ENCODE measurements at regions not wholly inside any gene's neighbourhood (a gene's known extent, or its start where the extent isn't known, plus 50 kb on each side); places are given as distances from the start of the nearest gene placed in this dataset.

DNA sequence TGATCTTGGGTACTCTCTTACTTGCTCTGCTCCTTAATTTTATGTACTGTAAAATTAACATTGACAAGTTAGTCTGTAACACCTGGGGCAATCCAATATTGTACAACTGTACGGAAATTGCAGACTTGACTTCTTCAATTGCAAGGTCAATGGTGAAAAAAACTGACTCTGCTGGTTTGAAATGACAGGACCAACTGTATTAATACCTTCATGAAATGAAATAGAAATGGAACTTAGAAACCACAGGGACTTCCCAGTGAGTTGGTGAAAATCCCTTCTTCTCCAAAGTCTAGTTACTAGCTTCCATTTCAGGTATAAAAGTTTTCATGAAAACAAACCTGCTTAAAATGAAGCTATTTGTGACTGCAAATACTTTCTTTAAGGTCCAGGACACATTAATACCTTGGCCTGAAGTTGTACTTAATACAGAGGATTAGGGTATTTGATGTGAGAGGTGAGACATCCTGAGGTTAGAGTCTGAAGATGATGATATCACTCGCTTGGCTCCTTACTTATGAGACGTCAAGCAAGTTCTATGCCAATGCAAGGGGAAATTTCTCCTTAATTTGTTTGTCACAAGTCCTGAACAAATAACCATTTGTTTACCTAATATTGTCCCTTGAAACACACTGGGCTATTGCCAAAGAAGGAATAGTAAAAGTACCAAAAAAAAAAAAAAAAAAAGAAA lies 226.2 kb upstream of the TP63 start:
- TF ChIP-seq, protein P1, sequence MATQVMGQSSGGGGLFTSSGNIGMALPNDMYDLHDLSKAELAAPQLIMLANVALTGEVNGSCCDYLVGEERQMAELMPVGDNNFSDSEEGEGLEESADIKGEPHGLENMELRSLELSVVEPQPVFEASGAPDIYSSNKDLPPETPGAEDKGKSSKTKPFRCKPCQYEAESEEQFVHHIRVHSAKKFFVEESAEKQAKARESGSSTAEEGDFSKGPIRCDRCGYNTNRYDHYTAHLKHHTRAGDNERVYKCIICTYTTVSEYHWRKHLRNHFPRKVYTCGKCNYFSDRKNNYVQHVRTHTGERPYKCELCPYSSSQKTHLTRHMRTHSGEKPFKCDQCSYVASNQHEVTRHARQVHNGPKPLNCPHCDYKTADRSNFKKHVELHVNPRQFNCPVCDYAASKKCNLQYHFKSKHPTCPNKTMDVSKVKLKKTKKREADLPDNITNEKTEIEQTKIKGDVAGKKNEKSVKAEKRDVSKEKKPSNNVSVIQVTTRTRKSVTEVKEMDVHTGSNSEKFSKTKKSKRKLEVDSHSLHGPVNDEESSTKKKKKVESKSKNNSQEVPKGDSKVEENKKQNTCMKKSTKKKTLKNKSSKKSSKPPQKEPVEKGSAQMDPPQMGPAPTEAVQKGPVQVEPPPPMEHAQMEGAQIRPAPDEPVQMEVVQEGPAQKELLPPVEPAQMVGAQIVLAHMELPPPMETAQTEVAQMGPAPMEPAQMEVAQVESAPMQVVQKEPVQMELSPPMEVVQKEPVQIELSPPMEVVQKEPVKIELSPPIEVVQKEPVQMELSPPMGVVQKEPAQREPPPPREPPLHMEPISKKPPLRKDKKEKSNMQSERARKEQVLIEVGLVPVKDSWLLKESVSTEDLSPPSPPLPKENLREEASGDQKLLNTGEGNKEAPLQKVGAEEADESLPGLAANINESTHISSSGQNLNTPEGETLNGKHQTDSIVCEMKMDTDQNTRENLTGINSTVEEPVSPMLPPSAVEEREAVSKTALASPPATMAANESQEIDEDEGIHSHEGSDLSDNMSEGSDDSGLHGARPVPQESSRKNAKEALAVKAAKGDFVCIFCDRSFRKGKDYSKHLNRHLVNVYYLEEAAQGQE (IDR thresholded peaks at IDR 0.05; ENCODE audit: low read depth): no peak
- TF ChIP-seq, protein P2, sequence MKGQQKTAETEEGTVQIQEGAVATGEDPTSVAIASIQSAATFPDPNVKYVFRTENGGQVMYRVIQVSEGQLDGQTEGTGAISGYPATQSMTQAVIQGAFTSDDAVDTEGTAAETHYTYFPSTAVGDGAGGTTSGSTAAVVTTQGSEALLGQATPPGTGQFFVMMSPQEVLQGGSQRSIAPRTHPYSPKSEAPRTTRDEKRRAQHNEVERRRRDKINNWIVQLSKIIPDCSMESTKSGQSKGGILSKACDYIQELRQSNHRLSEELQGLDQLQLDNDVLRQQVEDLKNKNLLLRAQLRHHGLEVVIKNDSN (IDR thresholded peaks at IDR 0.05): no peak
- no peak for TF ChIP-seq EP300 (IDR thresholded peaks at IDR 0.05; ENCODE audit: borderline replicate concordance)

All from Ishikawa (cell line).